ENCODE measurements at regions not wholly inside any gene's neighbourhood (a gene's known extent, or its start where the extent isn't known, plus 50 kb on each side); places are given as distances from the start of the nearest gene placed in this dataset.

GRCh38 chr1:106266786-106267185, 789.7 kb upstream of the PRMT6 start:
- TF ChIP-seq CTCF (IDR thresholded peaks at IDR 0.05 in 8 of 11, conservative IDR thresholded peaks at IDR 0.05 in 3 of 11) = no peak
- no peak for TF ChIP-seq POLR2A (IDR thresholded peaks at IDR 0.05)
- TF ChIP-seq POLR2AphosphoS5 (IDR thresholded peaks at IDR 0.05) = no peak
